SK-N-MC (cell line): ENCODE measurements at regions not wholly inside any gene's neighbourhood (a gene's known extent, or its start where the extent isn't known, plus 50 kb on each side); places are given as distances from the start of the nearest gene placed in this dataset.

Experiments used
- EZH2 ChIP-seq: fragments of 200-600 bp; sonication (generic); IDR thresholded peaks from one replicate; pipeline ENCODE4 v1.6.1; 2017; ENCODE audit warnings: antibody characterized with exemption
- FOXP2 ChIP-seq: optimal IDR thresholded peaks from 2 replicates; pipeline ENCODE3; 2011; ENCODE audit warnings: mild to moderate bottlenecking, moderate library complexity; ENCODE audit not compliant: insufficient read depth; ENCODE audit errors: extremely low read length, control extremely low read depth
- POLR2AphosphoS5 ChIP-seq: IDR thresholded peaks from 2 replicates; pipeline ENCODE4 v1.6.1; 2012; ENCODE audit warnings: mild to moderate bottlenecking, low read depth, low read length, borderline replicate concordance

DNA sequence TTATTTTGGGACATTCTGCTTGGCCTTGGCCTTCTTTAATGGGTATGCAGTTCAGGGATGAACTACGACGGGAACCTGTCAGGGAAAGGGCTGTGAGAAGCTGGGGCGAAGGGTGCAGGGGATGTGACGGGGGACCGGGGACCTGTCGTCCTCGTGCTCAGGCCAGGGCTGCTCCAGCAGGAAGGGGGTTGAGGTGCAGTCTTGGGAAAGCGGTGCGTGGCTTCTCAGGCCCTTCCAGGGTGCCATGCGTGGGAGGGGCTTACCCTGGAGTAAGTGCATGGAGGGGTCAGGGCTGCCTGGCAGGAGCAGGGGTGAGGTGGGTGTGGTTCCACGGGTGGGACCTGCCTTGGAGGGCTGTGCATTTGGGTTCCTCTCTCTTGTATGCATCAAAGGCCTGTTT lies 100.8 kb downstream of the TEX29 start:
- no peak for TF ChIP-seq EZH2
- no peak for TF ChIP-seq POLR2AphosphoS5
- no peak for TF ChIP-seq FOXP2
